DND-41 (cell line): ENCODE measurements at regions not wholly inside any gene's neighbourhood (a gene's known extent, or its start where the extent isn't known, plus 50 kb on each side); places are given as distances from the start of the nearest gene placed in this dataset.

Experiments
- ATAC-seq: fragments of 200-7000 bp; cut with Tn5 transposase; 3 replicates; pipeline ENCODE4 v1.9.1; 2021; ENCODE audit warnings: low read depth; ENCODE audit not compliant: insufficient read depth
- DNase-seq: peaks from one replicate; pipeline ENCODE4 v3.0.0-alpha.2; 2020
- H2AFZ ChIP-seq: 2 replicates; pipeline ENCODE4 v1.6.0; 2012; ENCODE audit warnings: low read depth, low read length
- H3K27ac ChIP-seq: 2 replicates; pipeline ENCODE4 v1.5.1; 2012; ENCODE audit warnings: low read length, inconsistent platforms
- H3K27me3 ChIP-seq: fragments of 200-600 bp; sonication (generic); 2 replicates; pipeline ENCODE4 v1.6.0; 2012; ENCODE audit warnings: low read length, mild to moderate bottlenecking, inconsistent platforms; ENCODE audit not compliant: insufficient read depth, poor library complexity
- H3K36me3 ChIP-seq: 2 replicates; pipeline ENCODE4 v1.5.1; 2012; ENCODE audit warnings: low read length, inconsistent platforms; ENCODE audit not compliant: insufficient read depth
- H3K4me1 ChIP-seq: 2 replicates; pipeline ENCODE4 v1.5.1; 2012; ENCODE audit warnings: mild to moderate bottlenecking, low read length; ENCODE audit not compliant: insufficient read depth
- H3K4me2 ChIP-seq: 2 replicates; pipeline ENCODE4 v1.6.0; 2012; ENCODE audit warnings: mild to moderate bottlenecking, moderate library complexity, low read length, inconsistent platforms; ENCODE audit not compliant: insufficient read depth
- H3K4me3 ChIP-seq, 2 experiments: fragments of 200-600 bp in 1 of 2; shearing (Covaris generic) in 1 of 2; 2 replicates each; pipeline ENCODE4 v1.5.1; 2012 to 2016; ENCODE audit warnings: inconsistent platforms in 2 of 2, low read length in 2 of 2, mild to moderate bottlenecking in 2 of 2, low read depth in 1 of 2, moderate library complexity in 1 of 2
- H3K79me2 ChIP-seq: 2 replicates; pipeline ENCODE4 v1.6.0; 2012; ENCODE audit warnings: low read length, inconsistent platforms; ENCODE audit not compliant: insufficient read depth
- H3K9ac ChIP-seq: 2 replicates; pipeline ENCODE4 v1.6.0; 2012; ENCODE audit warnings: low read depth, mild to moderate bottlenecking, inconsistent platforms, low read length, moderate library complexity
- H3K9me3 ChIP-seq: 2 replicates; pipeline ENCODE4 v1.5.1; 2012; ENCODE audit warnings: low read length, moderate library complexity, mild to moderate bottlenecking, inconsistent platforms; ENCODE audit not compliant: insufficient read depth, severe bottlenecking
- H4K20me1 ChIP-seq: 2 replicates; pipeline ENCODE4 v1.6.0; 2012; ENCODE audit warnings: low read length; ENCODE audit not compliant: insufficient read depth
- CTCF ChIP-seq: IDR thresholded peaks from 2 replicates; pipeline ENCODE4 v1.5.1; 2012; ENCODE audit warnings: borderline replicate concordance, low read length, moderate library complexity, mild to moderate bottlenecking; ENCODE audit not compliant: poor library complexity, severe bottlenecking; ENCODE audit errors: extremely low read depth
- EZH2 ChIP-seq: IDR thresholded peaks from 3 replicates; pipeline ENCODE4 v1.6.1; 2012; ENCODE audit warnings: borderline replicate concordance, low read depth, mild to moderate bottlenecking, moderate library complexity, low read length, inconsistent platforms; ENCODE audit not compliant: severe bottlenecking

GRCh38 chr13:87128491-87128890, 542.7 kb upstream of the SLITRK5 start:
- TF ChIP-seq EZH2: no peak
- no peak for TF ChIP-seq CTCF
- H3K27me3 ChIP-seq: no peaks in the 10 kb centered on the region
- H3K9ac ChIP-seq: no peak overlapping the region
- no peaks in the 10 kb centered on the region for H3K36me3 ChIP-seq
- no peak for DNase-seq
- no peaks in the 10 kb centered on the region for H4K20me1 ChIP-seq
- no peaks in the 10 kb centered on the region for H3K4me1 ChIP-seq
- no peak overlapping the region for H3K27ac ChIP-seq
- H3K9me3 ChIP-seq: no peaks in the 10 kb centered on the region
- no peak overlapping the region for H3K4me2 ChIP-seq
- H3K79me2 ChIP-seq: no peaks in the 10 kb centered on the region
- no peak overlapping the region for H2AFZ ChIP-seq
- ATAC-seq: no peak
- H3K4me3 ChIP-seq: no peak overlapping the region

- H3K27ac ChIP-seq: no peak overlapping the region
- H3K27me3 ChIP-seq: no peaks in the 10 kb centered on the region
- H2AFZ ChIP-seq: no peak overlapping the region
- H3K9ac ChIP-seq: no peak overlapping the region
- no peak overlapping the region for H3K4me3 ChIP-seq
- no peaks in the 10 kb centered on the region for H3K36me3 ChIP-seq
- DNase-seq: no peak
- H4K20me1 ChIP-seq: no peaks in the 10 kb centered on the region
- no peak overlapping the region for H3K4me2 ChIP-seq
- no peak for ATAC-seq
- TF ChIP-seq EZH2 (no peak), CTCF (no peak)
- H3K9me3 ChIP-seq: no peaks in the 10 kb centered on the region
- no peaks in the 10 kb centered on the region for H3K4me1 ChIP-seq
- H3K79me2 ChIP-seq: no peaks in the 10 kb centered on the region
Measured at GRCh38 chr13:87129602-87130300, 541.4 kb upstream of the SLITRK5 start.

- Histone ChIP-seq H3K79me2 (no peaks in the 10 kb centered on the region), H3K4me2 (no peak overlapping the region), H3K4me3 (no peak overlapping the region), H3K36me3 (no peaks in the 10 kb centered on the region), H3K27ac (no peak overlapping the region), H3K4me1 (no peaks in the 10 kb centered on the region), H4K20me1 (no peaks in the 10 kb centered on the region), H3K9me3 (no peaks in the 10 kb centered on the region), H3K9ac (no peak overlapping the region), H3K27me3 (no peaks in the 10 kb centered on the region), H2AFZ (no peak overlapping the region)
- DNase-seq (no peak), ATAC-seq (no peak)
- TF ChIP-seq EZH2 (no peak), CTCF (no peak)
Measured at GRCh38 chr13:87130423-87130822, 540.7 kb upstream of the SLITRK5 start.
